SIG-M5 treated with dmso at 0.1 percent for 504 hours (cell line): ENCODE measurements at regions not wholly inside any gene's neighbourhood (a gene's known extent, or its start where the extent isn't known, plus 50 kb on each side); places are given as distances from the start of the nearest gene placed in this dataset.
A peak's percentile ranks its signal among the peaks of the same experiment; 100 is the strongest.

ENCODE experiments used
- DNase-seq: peaks from one replicate; lab custom pipeline; 2025; ENCODE audit not compliant: unreplicated experiment; lab: John Stamatoyannopoulos, UW

GRCh38 chrX:113539599-113540356 lies 699.1 kb upstream of the AMOT start:
- no peak for DNase-seq

GRCh38 chrX:113529426-113530013 lies 688.9 kb upstream of the AMOT start:
- no peak for DNase-seq

DNA sequence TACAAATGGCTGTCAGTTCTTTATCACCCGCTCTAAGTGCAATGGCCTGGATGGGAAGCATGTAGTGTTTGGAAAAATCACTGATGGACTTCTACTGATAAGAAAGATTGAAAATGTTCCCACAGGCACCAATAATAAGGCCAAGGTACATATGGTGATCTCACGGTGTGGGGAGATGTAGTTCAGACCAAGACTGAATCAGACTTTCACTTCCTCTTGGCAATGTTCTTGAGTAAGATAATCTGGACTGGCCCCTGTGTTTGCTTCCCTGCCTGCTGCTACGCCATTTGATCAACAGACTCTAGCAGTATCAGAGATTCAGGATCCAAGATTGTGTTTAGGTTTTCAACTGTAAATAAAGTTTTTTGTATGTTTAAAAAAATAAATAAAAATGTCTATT lies 682.2 kb upstream of the AMOT start:
- peak; percentile 47 for DNase-seq

DNA sequence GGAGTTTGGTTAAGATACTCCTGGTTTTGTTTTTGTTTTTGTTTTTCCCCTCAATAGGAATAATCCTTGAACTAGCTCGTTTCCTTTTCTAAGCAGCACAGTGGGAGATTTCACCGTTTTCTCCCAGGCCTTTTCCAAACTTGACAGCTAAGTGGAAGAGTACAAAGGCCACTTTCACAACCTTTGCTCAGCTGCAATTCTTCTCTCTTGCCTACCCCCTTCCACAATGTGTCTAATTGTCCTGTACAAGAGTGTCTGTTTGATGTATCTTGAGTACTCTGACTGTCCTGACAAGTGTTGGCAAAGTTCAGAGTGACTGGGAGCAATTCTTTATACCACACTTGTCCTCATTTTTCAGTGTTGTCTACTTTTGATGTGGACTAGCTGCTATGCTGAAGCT lies 674.3 kb upstream of the AMOT start:
- no peak for DNase-seq

GRCh38 chrX:113512700-113513395 lies 672.2 kb upstream of the AMOT start:
- no peak for DNase-seq

- DNase-seq, result no peak
Observed at GRCh38 chrX:113510586-113510985, 670.0 kb upstream of the AMOT start.

DNA sequence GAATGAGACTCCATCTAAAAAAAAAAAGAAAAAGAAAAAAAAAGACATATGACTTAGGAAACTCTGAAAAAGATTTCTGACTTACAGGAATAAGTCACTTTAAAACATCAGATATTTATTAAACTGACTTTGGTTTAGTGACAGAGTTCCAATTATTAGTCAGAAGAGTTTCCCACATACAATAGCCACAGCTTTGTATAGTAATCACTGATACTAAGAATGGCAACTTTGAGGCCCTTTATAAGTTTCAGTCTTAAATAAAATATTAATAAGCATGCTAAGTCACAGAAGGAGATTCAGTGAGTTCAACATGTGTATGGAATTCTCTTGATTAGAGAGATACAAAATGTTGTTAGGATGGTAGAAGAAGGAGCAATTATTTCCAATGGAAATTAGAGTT lies 652.3 kb upstream of the AMOT start:
- no peak for DNase-seq

DNA sequence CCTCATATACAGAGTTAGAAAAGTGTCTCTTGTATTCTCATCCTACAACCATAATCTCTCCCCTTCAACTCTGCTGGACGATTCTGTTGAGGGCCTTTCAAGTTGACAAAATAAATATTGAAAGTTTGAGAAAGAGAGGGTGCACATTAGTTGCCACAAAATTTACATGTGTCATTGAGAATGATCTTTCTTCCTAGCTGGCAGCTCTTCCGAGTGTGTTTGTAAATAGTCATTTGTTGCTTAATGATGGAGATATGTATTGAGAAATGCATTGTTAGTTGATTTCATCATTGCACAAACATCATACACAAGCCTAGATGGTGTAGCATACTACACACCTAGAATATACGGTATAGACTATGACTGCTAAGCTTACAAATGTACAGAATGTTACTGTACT lies 632.8 kb upstream of the AMOT start:
- peak; percentile 5 for DNase-seq

DNA sequence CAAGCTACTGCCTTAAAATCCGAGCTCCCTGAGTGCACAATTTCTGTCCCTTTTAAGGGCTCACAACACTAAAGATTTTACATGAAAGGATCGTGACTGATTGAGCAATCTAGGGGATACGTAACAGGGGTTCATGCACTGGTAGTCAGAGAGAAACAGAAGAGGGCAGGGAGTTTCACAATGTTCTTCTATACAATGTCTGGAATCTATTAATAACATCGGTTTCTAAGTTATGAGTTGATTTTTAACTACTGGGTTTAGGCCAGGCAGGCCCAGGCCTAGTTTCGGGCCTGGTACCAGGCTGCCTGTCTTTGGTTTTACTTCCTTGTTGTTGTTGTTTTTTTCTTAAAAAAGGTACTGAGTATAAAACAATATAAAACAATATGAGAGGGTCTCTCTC lies 632.4 kb upstream of the AMOT start:
- DNase-seq, result peak; percentile 74

- DNase-seq, result no peak
Observed at GRCh38 chrX:113470166-113470565, 629.5 kb upstream of the AMOT start.

DNA sequence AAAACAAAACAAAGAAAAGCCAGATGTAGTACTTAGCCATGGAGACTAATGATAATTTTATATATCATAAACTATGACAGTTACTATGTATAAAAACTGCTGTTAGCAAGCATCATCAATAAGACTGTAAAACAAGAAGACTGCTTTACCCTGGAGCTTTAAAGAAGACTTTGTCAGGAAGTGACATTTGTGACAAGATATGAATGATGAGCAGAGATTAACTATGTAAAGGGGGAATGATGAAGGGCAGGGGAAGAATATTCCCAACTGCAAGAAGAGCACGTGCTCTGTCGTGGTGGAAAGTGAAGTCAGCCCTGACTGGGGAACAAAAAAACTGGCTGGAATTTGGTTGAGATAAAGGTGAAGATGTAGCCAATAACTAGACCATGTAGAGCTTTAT lies 617.1 kb upstream of the AMOT start:
- DNase-seq, result no peak

GRCh38 chrX:113455582-113455981 lies 615.0 kb upstream of the AMOT start:
- no peak for DNase-seq

- DNase-seq, result no peak
Observed at GRCh38 chrX:113429011-113429410, 588.4 kb upstream of the AMOT start.

DNA sequence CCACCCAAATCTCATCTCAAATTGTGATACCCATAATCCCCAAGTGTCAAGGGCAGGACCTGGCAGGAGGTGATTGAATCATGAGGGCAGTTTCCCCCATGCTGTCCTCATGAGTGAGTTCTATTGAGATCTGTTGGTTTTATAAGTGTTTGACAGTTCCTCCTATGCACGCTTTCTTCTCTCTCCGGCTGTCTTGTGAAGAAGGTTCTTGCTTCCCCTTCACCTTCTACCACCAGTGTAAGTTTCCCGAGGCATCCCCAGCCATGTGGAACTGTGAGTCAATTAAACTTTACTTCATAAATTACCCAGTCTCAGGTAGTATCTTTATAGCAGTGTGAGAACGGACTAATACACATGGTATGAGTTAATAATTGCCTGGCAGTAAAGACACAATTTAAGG lies 581.7 kb upstream of the AMOT start:
- no peak for DNase-seq

- DNase-seq, result no peak
Observed at GRCh38 chrX:113421432-113421831, 580.8 kb upstream of the AMOT start.

DNA sequence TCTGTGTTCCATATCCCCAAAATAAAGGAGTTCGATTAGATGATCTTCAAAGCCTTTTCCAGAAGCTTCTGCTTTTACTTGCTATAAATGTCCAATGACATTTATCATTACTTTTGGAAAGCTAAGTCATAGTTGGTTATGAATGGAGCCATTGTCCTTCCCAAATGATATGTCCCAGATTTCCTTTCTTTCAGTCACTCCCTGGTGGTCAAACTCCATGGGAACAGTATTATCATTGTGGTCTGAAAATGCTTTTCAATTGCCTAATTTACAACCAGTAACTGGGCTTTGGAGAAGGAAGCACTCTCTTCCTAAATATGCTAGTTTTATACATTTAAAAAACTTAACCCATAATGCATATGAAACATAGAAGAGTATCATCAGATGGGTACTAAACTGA lies 571.5 kb upstream of the AMOT start:
- DNase-seq, result no peak

DNA sequence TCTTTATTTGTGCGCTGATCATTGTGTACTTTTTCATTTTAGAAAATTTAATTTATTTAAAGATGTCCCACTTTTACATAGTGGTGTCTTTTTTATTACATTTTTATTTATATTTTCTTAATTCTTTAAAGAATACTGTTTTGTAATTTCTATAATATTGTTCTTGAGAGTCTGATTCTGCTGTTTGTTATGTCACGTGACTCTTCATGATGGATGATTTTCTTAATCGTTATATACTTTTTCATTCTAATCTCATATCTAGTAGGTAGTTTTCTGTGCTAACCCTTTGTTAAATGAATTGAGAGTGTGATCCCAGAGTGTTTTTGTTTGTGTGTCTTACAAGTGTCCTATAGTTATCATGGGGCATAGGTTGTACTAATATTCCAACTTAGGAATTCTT lies 568.2 kb upstream of the AMOT start:
- no peak for DNase-seq

DNA sequence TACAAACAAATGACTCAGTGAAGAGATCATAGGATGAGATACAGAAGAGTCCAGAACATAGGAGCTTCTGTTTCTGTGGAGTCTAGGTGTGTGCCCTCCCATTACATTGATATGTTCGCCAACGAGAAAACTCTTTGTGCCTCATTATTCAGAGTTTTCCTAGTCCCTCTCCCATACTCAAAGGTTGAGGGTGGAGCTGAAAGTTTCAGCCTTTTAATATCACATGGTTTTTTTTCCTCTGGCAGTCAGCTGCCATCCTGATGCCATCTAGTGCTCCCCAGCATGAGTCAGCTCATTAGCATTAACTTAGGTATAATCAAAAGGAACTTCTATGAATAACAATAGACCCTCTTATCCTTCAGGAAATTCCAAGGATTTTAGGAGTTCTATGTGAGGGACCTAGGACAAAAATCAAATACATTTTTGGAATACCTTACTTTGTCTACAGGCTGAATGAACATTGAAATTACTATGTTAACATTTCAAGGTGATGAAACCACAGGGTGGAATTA lies 559.6 kb upstream of the AMOT start:
- no peak for DNase-seq

DNA sequence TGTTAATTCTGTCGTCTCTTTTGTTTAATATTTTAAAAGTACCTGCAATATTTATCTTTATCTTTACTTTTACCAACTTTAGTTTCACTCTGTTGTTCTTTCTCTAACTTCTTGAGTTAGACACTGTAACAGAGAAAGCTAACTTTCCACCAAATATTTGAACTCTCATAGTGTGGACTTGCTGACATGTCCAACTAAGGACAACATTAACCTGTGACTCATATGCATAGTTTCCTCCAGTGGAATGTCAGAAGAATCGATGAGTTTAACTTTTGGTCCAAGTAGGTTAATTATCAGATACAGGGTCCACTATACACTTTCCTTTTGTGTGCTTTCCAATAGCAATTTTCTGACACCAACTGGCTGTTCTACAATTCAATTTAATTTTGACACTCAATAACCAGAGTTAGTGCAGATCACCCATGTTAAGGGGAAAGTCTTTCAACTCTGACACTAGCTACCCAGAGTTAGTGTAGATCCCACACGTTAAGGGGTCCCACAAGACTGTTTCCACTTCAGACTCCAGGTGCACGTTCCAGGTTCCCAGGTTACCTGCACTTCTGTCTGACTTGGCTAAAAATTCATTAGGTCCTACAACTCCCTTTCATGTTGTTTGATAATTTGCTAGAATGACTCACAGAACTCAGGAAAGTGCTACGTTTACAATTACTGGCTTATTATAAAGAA lies 559.0 kb upstream of the AMOT start:
- DNase-seq, result no peak

DNA sequence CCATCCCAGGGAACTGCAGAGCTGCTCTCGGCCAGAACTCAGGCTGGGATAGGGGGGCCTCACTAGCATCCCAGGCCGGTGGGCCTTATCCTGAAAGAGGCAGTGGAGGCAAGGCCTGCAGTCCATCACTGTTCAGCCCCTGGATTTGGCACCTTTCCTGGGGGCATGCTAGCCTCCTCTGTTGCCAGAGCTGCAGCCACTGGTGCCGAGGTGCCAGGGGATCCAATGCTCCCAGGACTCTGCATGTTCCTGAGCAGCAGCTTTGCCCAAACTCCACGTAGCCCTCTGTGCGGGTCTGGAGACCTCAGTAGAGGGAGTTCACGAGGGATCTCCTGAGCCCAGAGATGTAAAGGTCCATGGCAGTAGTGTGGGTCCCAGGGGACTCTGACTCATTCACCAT lies 551.7 kb upstream of the AMOT start:
- DNase-seq, result no peak

GRCh38 chrX:113391875-113392274 lies 551.2 kb upstream of the AMOT start:
- no peak for DNase-seq

DNA sequence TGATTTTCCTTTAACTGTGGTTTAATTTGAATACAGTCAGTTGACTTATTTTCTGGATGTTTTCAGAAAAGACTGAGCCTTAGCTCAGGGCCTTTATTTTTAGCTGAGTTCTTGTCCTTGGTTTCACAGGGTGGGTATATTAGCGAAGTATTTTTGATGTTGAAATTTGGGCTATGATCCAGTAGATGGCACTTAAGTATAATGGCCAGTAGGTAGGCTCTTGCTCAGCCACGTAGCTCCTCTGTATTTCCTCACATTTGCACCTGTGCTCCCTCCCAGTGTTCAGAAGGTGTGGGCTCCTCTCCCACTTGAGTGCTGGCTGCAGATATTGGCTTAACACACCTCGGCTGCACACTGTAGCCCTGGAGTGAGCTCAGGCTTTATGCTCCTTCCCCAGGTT lies 549.9 kb upstream of the AMOT start:
- no peak for DNase-seq
